GM23248 (cell line): ENCODE measurements at regions not wholly inside any gene's neighbourhood (a gene's known extent, or its start where the extent isn't known, plus 50 kb on each side); places are given as distances from the start of the nearest gene placed in this dataset.
"Not testable (repeated sequence)": the region's sequence is repeated elsewhere in the genome, so short reads cannot be mapped to it uniquely, and the experiment has no call there.

Experiments used
- DNase-seq: peaks from one replicate; pipeline ENCODE4 v3.0.0-alpha.2; 2015
- H2AFZ ChIP-seq: fragments of 200-600 bp; sonication (generic); 2 replicates; pipeline ENCODE4 v1.6.1; 2016; ENCODE audit warnings: antibody characterized with exemption
- H3F3A ChIP-seq: fragments of 200-600 bp; sonication (generic); 2 replicates; pipeline ENCODE4 v1.6.1; 2016; ENCODE audit warnings: mild to moderate bottlenecking, antibody characterized with exemption, mixed run types; ENCODE audit not compliant: insufficient read depth
- H3K27ac ChIP-seq: fragments of 200-600 bp; sonication (generic); 2 replicates; pipeline ENCODE4 v1.5.1; 2016; ENCODE audit warnings: mild to moderate bottlenecking
- H3K27me3 ChIP-seq: fragments of 200-600 bp; sonication (generic); replicated peaks from 2 replicates; pipeline ENCODE4 v1.6.1; 2016; ENCODE audit warnings: mild to moderate bottlenecking; ENCODE audit not compliant: insufficient read depth
- H3K36me3 ChIP-seq: fragments of 200-600 bp; sonication (generic); 2 replicates; pipeline ENCODE4 v1.6.1; 2016; ENCODE audit warnings: low read depth, mild to moderate bottlenecking
- H3K4me1 ChIP-seq: fragments of 200-600 bp; sonication (generic); 2 replicates; pipeline ENCODE4 v1.6.1; 2016; ENCODE audit warnings: mild to moderate bottlenecking; ENCODE audit not compliant: insufficient read depth
- H3K4me2 ChIP-seq: fragments of 200-600 bp; sonication (generic); one replicate; pipeline ENCODE4 v1.6.1; 2016; ENCODE audit warnings: mild to moderate bottlenecking; ENCODE audit not compliant: unreplicated experiment
- H3K4me3 ChIP-seq: fragments of 200-600 bp; sonication (generic); 2 replicates; pipeline ENCODE4 v1.5.1; 2016; ENCODE audit warnings: mild to moderate bottlenecking
- H3K79me2 ChIP-seq: fragments of 200-600 bp; sonication (generic); 2 replicates; pipeline ENCODE4 v1.6.1; 2016; ENCODE audit warnings: mild to moderate bottlenecking; ENCODE audit not compliant: insufficient read depth
- H3K9ac ChIP-seq: fragments of 200-600 bp; sonication (generic); 2 replicates; pipeline ENCODE4 v1.6.1; 2016; ENCODE audit warnings: mild to moderate bottlenecking
- H3K9me2 ChIP-seq: fragments of 200-600 bp; sonication (generic); 2 replicates; pipeline ENCODE4 v1.6.1; 2016; ENCODE audit warnings: mixed run types, mild to moderate bottlenecking, moderate library complexity; ENCODE audit not compliant: insufficient read depth
- H3K9me3 ChIP-seq: fragments of 200-600 bp; sonication (generic); one replicate; pipeline ENCODE4 v1.6.1; 2017; ENCODE audit warnings: low read depth
- H4K20me1 ChIP-seq: fragments of 200-600 bp; sonication (generic); 2 replicates; pipeline ENCODE4 v1.6.0; 2016; ENCODE audit not compliant: insufficient read depth
- EZH2 ChIP-seq: fragments of 200-600 bp; sonication (generic); IDR thresholded peaks from 2 replicates; pipeline ENCODE4 v1.6.1; 2018; ENCODE audit warnings: antibody characterized with exemption, mild to moderate bottlenecking; ENCODE audit not compliant: insufficient read depth, poor library complexity, severe bottlenecking
- EZH2phosphoT487 ChIP-seq: fragments of 200-600 bp; sonication (generic); IDR thresholded peaks from 2 replicates; pipeline ENCODE4 v1.6.1; 2018; ENCODE audit warnings: antibody characterized with exemption, moderate library complexity, mild to moderate bottlenecking, low read depth; ENCODE audit not compliant: insufficient read depth
- WGBS, 2 experiments: methylation state at CpG; one replicate each; pipeline ENCODE4 v1.1.6; 2015 to 2017; ENCODE audit warnings: low lambda C conversion rate in 2 of 2, low coverage in 1 of 2; ENCODE audit errors: missing lambda C conversion rate in 2 of 2; 5-methylcytosine and 5-hydroxymethylcytosine counted together
- in situ Hi-C: fragments of 300-500 bp; cut with MboI; formaldehyde crosslinking; loops from 2 replicates; pipeline ENCODE4 v1.15.0; 2020

DNA sequence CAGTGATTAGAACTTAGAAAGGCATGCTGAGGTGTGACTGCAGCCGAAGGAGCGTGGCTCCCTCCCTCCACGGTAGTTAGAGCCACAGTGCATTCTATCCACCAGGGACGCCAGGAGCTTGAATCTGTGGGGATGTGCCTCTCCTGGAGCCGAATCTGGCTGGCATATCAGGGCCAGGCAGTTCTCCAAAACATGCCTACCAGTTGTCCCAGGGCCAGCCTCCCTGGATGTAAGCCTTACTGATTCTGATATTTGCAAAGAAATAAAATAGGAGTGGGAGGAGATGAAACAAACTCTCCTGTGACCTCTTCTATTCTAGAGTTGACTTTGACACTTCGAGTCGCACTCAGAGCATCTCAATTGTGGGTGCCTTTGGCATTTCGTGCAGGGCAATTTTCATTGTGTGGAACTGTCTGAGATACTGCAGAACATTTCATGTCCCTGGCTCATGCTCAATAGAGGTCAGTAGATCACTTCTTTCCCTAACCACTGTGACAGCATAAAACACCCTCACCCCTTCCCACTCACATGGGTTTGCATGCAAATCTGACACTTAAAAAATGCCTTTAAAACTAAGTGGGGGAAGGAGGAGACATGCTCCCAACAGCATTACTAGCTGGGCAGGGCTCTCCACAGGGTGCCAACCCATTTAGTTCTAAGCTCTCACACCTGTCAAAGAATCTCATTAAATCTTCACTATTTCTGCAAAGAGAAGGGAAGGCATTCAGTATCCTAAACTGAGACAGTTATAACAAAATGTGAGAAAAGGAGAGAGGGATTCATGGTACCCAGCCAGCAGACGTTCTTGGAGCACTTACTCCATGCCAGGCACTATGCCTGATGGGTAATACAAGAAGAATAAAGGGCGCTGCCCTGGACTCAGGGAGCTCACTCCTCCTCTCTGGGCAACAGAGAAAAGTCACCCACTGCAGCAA, 378.9 kb downstream of the PREX1 start:
- no peaks in the 10 kb centered on the region for H3F3A ChIP-seq
- no peak overlapping the region for H3K27ac ChIP-seq
- no peaks in the 10 kb centered on the region for H4K20me1 ChIP-seq
- WGBS, 2 experiments: 23 to 25% methylated on average over 10 of the region's 10 CpGs
- H3K9ac ChIP-seq: no peak overlapping the region
- no peaks in the 10 kb centered on the region for H3K9me3 ChIP-seq
- no peaks in the 10 kb centered on the region for H3K36me3 ChIP-seq
- TF ChIP-seq EZH2phosphoT487 (no peak), EZH2 (no peak)
- DNase-seq: no peak
- in situ Hi-C loops: no loop called here
- H2AFZ ChIP-seq: no peak overlapping the region
- no peaks in the 10 kb centered on the region for H3K27me3 ChIP-seq
- no peaks in the 10 kb centered on the region for H3K4me1 ChIP-seq
- no peaks in the 10 kb centered on the region for H3K9me2 ChIP-seq
- H3K79me2 ChIP-seq: no peaks in the 10 kb centered on the region
- H3K4me2 ChIP-seq: no peak overlapping the region
- no peak overlapping the region for H3K4me3 ChIP-seq

DNA sequence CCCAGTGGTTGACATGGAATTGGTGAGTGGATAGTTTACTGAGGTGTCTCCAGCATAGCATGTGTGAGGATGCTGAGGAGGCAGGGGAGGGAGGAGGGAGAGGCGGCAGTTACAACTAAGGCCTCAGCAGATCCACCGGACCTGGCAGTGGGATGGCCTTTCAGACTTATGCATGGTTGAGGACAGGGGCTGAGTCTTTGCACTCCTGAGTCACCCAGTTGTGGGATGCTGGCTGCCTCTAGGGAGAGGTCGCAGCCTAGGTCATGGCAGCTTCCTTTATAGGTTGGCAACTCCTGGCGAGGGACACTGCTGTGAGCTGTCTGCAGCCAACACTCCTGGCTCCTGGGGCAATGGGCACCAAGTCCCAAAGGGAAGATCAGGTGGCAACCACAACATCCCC, 380.3 kb downstream of the PREX1 start:
- no peaks in the 10 kb centered on the region for H3K36me3 ChIP-seq
- no peaks in the 10 kb centered on the region for H3K4me1 ChIP-seq
- H3K4me3 ChIP-seq: no peak overlapping the region
- no peak overlapping the region for H2AFZ ChIP-seq
- H3K79me2 ChIP-seq: no peaks in the 10 kb centered on the region
- WGBS, 2 experiments: 51 to 56% methylated on average over 4 of the region's 4 CpGs
- H3K27ac ChIP-seq: no peak overlapping the region
- TF ChIP-seq EZH2phosphoT487: no peak
- H3K9me2 ChIP-seq: no peaks in the 10 kb centered on the region
- no peak for DNase-seq
- no peaks in the 10 kb centered on the region for H3K27me3 ChIP-seq
- in situ Hi-C loops: no loop called here
- no peak overlapping the region for H3K4me2 ChIP-seq
- H4K20me1 ChIP-seq: no peaks in the 10 kb centered on the region
- H3K9me3 ChIP-seq: no peaks in the 10 kb centered on the region
- H3K9ac ChIP-seq: no peak overlapping the region
- no peaks in the 10 kb centered on the region for H3F3A ChIP-seq

DNA sequence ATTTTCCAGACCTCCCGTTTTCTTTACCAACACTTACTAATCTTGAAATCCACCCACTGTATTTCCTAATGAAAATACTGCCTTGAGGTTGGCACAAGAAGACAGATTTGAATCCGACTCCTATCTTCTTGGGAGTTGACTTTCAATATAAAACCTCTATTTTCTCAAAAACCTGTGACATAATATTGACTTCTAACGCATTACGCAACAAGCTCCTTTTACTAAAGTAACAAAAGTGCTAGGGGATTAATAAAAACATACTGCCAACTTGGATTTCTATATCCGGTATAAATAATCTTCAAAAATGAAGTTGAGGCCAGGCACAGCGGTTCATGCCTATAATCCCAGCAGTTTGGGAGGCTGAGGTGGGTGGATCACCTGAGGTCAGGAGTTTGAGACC, 382.0 kb downstream of the PREX1 start:
- Histone ChIP-seq H3K36me3 (no peaks in the 10 kb centered on the region), H3K9me3 (no peaks in the 10 kb centered on the region), H3K9me2 (no peaks in the 10 kb centered on the region), H2AFZ (no peak overlapping the region), H3K4me3 (no peak overlapping the region), H3K4me1 (no peaks in the 10 kb centered on the region), H4K20me1 (no peaks in the 10 kb centered on the region), H3K27ac (no peak overlapping the region), H3K27me3 (no peaks in the 10 kb centered on the region), H3F3A (no peaks in the 10 kb centered on the region), H3K9ac (no peak overlapping the region), H3K4me2 (no peak overlapping the region), H3K79me2 (no peaks in the 10 kb centered on the region)
- DNase-seq: no peak
- in situ Hi-C loops: no loop called here
- 45 to 49% methylated on average over 6 of the region's 6 CpGs for WGBS, 2 experiments
- TF ChIP-seq EZH2phosphoT487 (no peak), EZH2 (no peak)

DNA sequence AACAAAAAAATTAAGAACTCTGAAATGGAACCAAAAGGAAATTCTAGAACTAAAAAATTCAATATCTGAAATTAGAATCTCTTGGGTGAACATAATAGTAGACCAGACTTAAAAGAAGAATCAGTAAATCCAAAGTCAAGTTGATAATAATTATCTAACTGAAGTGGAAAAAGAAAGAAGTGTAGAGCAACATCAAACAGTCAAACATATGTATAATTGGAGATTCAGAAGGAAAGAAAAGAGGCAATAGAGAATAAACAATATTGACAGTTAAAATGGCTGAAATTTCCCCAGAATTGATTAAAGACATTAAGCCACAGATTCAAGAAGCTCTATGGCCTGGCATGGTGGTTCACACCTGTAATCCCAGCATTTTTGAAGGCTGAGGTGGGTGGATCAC, 383.6 kb downstream of the PREX1 start:
- Histone ChIP-seq H3K79me2 (no peaks in the 10 kb centered on the region), H3F3A (no peaks in the 10 kb centered on the region), H3K36me3 (no peaks in the 10 kb centered on the region), H4K20me1 (no peaks in the 10 kb centered on the region), H3K4me2 (no peak overlapping the region), H3K9me2 (no peaks in the 10 kb centered on the region), H3K4me1 (no peaks in the 10 kb centered on the region), H3K4me3 (no peak overlapping the region), H2AFZ (no peak overlapping the region), H3K27ac (no peak overlapping the region), H3K27me3 (no peaks in the 10 kb centered on the region), H3K9me3 (no peaks in the 10 kb centered on the region), H3K9ac (no peak overlapping the region)
- in situ Hi-C loops: no loop called here
- TF ChIP-seq EZH2 (no peak), EZH2phosphoT487 (no peak)
- no peak for DNase-seq

DNA sequence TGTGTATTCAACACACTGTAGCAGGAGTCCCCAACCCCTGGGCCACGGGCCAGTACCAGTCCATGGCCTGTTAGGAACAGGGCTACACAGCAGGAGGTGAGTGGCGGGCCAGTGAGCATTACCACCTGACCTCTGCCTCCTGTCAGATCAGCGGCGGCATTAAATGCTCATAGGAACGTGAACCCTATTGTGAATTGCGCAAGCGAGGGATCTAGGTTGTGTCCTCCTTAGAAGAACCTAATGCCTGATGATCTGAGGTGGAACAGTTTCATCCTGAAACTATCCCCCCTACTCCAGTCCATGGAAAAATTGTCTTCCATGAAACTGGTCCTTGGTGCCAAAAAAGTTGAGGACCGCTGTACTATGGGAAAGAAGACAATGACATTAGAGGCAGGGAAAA, 386.9 kb downstream of the PREX1 start:
- in situ Hi-C loops: no loop called here
- no peak overlapping the region for H3K9ac ChIP-seq
- no peak overlapping the region for H2AFZ ChIP-seq
- H4K20me1 ChIP-seq: no peaks in the 10 kb centered on the region
- no peaks in the 10 kb centered on the region for H3K4me1 ChIP-seq
- H3K4me2 ChIP-seq: no peak overlapping the region
- TF ChIP-seq EZH2phosphoT487 (no peak), EZH2 (no peak)
- H3K27me3 ChIP-seq: no peaks in the 10 kb centered on the region; the same call in 1 of the 2 replicates
- no peaks in the 10 kb centered on the region for H3K9me2 ChIP-seq
- H3F3A ChIP-seq: no peaks in the 10 kb centered on the region
- H3K79me2 ChIP-seq: no peaks in the 10 kb centered on the region
- no peaks in the 10 kb centered on the region for H3K36me3 ChIP-seq
- 60 to 67% methylated on average over 8 of the region's 8 CpGs for WGBS, 2 experiments
- no peak overlapping the region for H3K4me3 ChIP-seq
- no peak overlapping the region for H3K27ac ChIP-seq
- DNase-seq: no peak
- no peaks in the 10 kb centered on the region for H3K9me3 ChIP-seq

DNA sequence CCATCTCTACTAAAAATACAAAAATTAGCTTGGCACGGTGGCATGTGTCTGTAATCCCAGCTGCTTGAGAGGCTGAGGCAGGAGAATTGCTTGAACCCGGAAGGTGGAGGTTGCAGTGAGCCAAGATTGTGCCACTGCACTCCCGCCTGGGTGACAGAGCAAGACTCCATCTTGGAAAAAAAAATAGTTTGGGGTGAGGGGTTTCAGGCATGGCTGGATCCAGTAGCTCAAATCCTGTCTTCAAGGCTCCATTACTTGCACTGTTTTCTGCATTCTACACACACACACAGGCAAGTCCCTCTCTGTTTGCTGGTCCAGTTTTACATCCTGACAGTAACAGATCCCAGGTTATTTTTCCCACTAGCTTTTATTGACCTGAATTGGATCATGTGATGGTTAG, 387.5 kb downstream of the PREX1 start:
- H3K4me2 ChIP-seq, H3K4me1 ChIP-seq, H3K27me3 ChIP-seq, H3F3A ChIP-seq, H3K79me2 ChIP-seq, H2AFZ ChIP-seq, DNase-seq, H3K4me3 ChIP-seq, H3K36me3 ChIP-seq, H4K20me1 ChIP-seq, H3K9me3 ChIP-seq, H3K9me2 ChIP-seq, H3K27ac ChIP-seq, in situ Hi-C loops, H3K9ac ChIP-seq: not testable (repeated sequence)
- 28 to 42% methylated on average over 3 of the region's 3 CpGs for WGBS, 2 experiments
